BLaER1 treated with 17β-estradiol and CSF1 and Interleukin-3, amounts not matched to agents 10 nM and 100 nM (cell line): ENCODE measurements at regions not wholly inside any gene's neighbourhood (a gene's known extent, or its start where the extent isn't known, plus 50 kb on each side); places are given as distances from the start of the nearest gene placed in this dataset.
A peak's percentile ranks its signal among the peaks of the same experiment; 100 is the strongest.

ENCODE experiments used
- H3K27ac ChIP-seq, 11 experiments: shearing (Covaris generic); formaldehyde crosslinking; 2 replicates each; pipeline ENCODE4 v1.8.1; 2022
- H3K27me3 ChIP-seq, 11 experiments: shearing (Covaris generic); formaldehyde crosslinking; 2 replicates each; pipeline ENCODE4 v1.8.1; 2022
- H3K36me3 ChIP-seq, 11 experiments: shearing (Covaris generic); formaldehyde crosslinking; 2 replicates each; pipeline ENCODE4 v1.8.1; 2022
- H3K4me1 ChIP-seq, 10 experiments: shearing (Covaris generic); formaldehyde crosslinking; 2 replicates each; pipeline ENCODE4 v1.8.1; 2022
- H3K4me2 ChIP-seq, 11 experiments: shearing (Covaris generic); formaldehyde crosslinking; 2 replicates each; pipeline ENCODE4 v1.8.1; 2022
- H3K4me3 ChIP-seq, 10 experiments: shearing (Covaris generic); formaldehyde crosslinking; 2 replicates each; pipeline ENCODE4 v1.8.1; 2022
- H3K9ac ChIP-seq, 11 experiments: shearing (Covaris generic); formaldehyde crosslinking; 2 replicates each; pipeline ENCODE4 v1.8.1; 2022
- H3K9me3 ChIP-seq, 11 experiments: shearing (Covaris generic); formaldehyde crosslinking; replicated peaks in 1 of 11; 2 replicates each; pipeline ENCODE4 v1.8.1; 2022
- H4K20me1 ChIP-seq, 11 experiments: shearing (Covaris generic); formaldehyde crosslinking; 2 replicates each; pipeline ENCODE4 v1.8.1; 2022
- Cebpa-rat ChIP-seq, 11 experiments: shearing (Covaris generic); IDR thresholded peaks; 2 replicates each; pipeline ENCODE4 v1.8.1; 2022

DNA sequence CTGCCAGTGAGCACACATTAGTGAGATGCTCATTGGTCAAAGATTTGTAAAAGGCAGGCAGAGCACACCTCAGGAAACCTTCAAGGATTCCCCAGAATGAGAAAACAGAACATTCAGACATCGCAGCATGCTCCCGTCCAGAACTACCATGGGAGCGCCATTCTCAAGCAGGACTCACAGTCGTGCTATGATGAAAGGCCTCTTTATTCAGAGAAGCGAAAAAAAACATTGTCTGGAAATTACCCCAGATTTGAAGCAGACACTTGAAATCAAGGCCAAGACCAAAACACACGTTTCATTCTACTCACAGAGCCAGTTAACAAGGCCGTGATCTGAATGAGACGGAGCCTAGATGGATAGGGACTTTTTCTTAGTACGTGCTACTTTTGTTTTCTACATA, 961.8 kb upstream of the TENM3 start:
- H3K4me1 ChIP-seq, result no peaks in the 10 kb centered on the region
- H3K27me3 ChIP-seq, result no peaks in the 10 kb centered on the region
- H3K4me2 ChIP-seq, result no peak overlapping the region
- no peaks in the 10 kb centered on the region for H3K36me3 ChIP-seq
- no peak overlapping the region for H3K27ac ChIP-seq
- TF ChIP-seq Cebpa-rat (IDR thresholded peaks at IDR 0.05), result no peak
- H3K9me3 ChIP-seq, result peaks cover 0 to 2% (median 0%) of the 10 kb centered on the region in 11 experiments; a peak in 2 of 22 replicates
- no peak overlapping the region for H3K4me3 ChIP-seq
- H4K20me1 ChIP-seq, result no peaks in the 10 kb centered on the region
- no peak overlapping the region for H3K9ac ChIP-seq

DNA sequence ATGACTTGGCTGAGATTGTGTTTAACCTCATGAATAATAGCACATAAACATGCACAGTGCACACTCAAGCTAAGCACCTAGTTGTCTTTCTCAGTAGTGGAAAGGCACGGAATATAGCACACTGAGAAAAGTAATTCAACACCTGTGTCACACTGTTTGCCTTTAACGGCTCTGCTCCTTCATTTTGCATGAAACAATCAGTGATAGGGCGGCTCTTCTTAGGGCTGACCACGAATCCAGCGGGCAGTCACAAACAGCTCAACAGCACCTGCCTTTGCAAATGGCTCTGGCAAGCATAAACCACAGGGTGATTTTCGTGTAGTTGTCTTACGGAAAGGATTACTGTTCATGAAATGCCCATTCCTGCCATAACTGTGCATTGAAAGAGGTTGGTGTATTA, 954.0 kb upstream of the TENM3 start:
- H3K36me3 ChIP-seq, result no peaks in the 10 kb centered on the region
- no peaks in the 10 kb centered on the region for H3K27me3 ChIP-seq
- H3K9me3 ChIP-seq, result no peaks in the 10 kb centered on the region
- no peaks in the 10 kb centered on the region for H4K20me1 ChIP-seq
- no peak overlapping the region for H3K4me3 ChIP-seq
- no peak overlapping the region for H3K4me2 ChIP-seq
- TF ChIP-seq Cebpa-rat (IDR thresholded peaks at IDR 0.05), result no peak
- peaks cover 0 to 9% (median 5%) of the 10 kb centered on the region in 10 experiments; a peak in 7 of 20 replicates for H3K4me1 ChIP-seq
- no peak overlapping the region for H3K9ac ChIP-seq
- H3K27ac ChIP-seq, result no peak overlapping the region

DNA sequence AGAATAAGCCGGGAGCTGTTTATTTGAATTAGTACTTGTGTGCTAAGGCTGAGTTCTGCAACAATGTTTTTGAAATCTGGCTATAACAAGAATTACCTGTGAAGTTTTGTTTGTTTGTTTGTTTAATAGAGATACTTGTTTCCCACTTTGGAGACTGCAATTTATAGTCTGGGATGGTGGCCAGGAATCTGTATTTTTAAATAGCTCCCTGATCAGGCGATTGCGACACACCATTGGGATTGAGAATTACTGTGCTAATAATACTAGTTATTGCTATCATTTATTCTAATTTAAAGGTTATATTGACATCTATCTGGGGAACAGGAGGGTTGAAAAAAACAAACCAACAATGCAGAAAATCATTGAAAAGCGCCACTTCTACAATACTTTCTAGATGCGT, 951.6 kb upstream of the TENM3 start:
- Histone ChIP-seq H3K4me3 (no peak overlapping the region), H3K9me3 (no peaks in the 10 kb centered on the region), H3K27ac (no peak overlapping the region), H3K4me1 (peaks cover 0 to 9% (median 5%) of the 10 kb centered on the region in 10 experiments; a peak in 7 of 20 replicates), H3K27me3 (no peaks in the 10 kb centered on the region), H4K20me1 (no peaks in the 10 kb centered on the region), H3K4me2 (no peak overlapping the region), H3K9ac (no peak overlapping the region), H3K36me3 (no peaks in the 10 kb centered on the region)
- TF ChIP-seq Cebpa-rat (IDR thresholded peaks at IDR 0.05), result peak in 2 of 11 experiments; percentile 20 to 25; a peak in 1 of 22 replicates

DNA sequence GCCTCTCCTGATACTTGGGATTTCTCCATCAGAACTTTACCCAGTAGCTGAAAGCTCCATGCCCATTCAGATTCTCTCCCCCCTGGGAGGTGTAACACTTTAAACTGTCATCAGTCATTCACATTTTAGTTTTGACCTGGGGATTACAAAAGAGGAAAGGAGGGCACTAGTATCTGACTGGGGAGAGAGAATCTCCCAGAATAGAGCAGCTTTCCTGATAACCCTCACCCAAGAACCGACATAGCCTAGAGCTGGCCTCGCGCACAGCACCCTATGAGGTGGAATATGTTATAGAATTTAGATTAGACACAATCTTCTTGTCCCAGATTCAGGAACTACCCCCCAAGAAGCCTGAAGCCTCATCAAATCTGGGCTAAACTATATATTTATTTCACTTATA, 950.2 kb upstream of the TENM3 start:
- H3K27me3 ChIP-seq, result no peaks in the 10 kb centered on the region
- H4K20me1 ChIP-seq, result no peaks in the 10 kb centered on the region
- no peak overlapping the region for H3K4me2 ChIP-seq
- H3K27ac ChIP-seq, result no peak overlapping the region
- H3K4me3 ChIP-seq, result no peak overlapping the region
- peaks cover 0 to 2% (median 0%) of the 10 kb centered on the region in 10 experiments; a peak in 3 of 20 replicates for H3K4me1 ChIP-seq
- TF ChIP-seq Cebpa-rat (IDR thresholded peaks at IDR 0.05), result no peak
- no peak overlapping the region for H3K9ac ChIP-seq
- no peaks in the 10 kb centered on the region for H3K9me3 ChIP-seq
- H3K36me3 ChIP-seq, result no peaks in the 10 kb centered on the region

DNA sequence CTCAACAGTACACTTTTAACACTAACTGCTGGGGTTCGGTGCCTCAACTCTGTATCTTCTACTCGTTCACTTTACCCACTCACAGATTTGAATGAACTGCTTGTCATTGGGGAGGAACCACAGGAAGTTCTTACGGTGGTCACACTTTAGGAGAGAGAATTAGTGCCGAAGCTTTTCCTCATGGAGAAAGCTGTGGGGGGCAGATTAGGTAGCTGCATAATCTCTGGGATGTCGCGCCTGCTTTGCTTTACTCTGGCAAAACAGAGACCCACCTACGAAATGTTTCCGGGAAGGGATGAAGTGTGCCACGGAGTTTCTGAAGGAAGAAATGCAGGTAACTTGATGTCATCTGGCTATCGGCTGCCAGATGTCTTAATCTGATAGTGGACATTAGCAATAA, 949.7 kb upstream of the TENM3 start:
- H3K4me1 ChIP-seq, result no peaks in the 10 kb centered on the region
- H3K27me3 ChIP-seq, result no peaks in the 10 kb centered on the region
- H3K27ac ChIP-seq, result no peak overlapping the region
- H3K4me3 ChIP-seq, result no peak overlapping the region
- H3K4me2 ChIP-seq, result no peak overlapping the region
- no peaks in the 10 kb centered on the region for H3K36me3 ChIP-seq
- H3K9ac ChIP-seq, result no peak overlapping the region
- no peaks in the 10 kb centered on the region for H3K9me3 ChIP-seq
- H4K20me1 ChIP-seq, result no peaks in the 10 kb centered on the region
- TF ChIP-seq Cebpa-rat (IDR thresholded peaks at IDR 0.05), result no peak

DNA sequence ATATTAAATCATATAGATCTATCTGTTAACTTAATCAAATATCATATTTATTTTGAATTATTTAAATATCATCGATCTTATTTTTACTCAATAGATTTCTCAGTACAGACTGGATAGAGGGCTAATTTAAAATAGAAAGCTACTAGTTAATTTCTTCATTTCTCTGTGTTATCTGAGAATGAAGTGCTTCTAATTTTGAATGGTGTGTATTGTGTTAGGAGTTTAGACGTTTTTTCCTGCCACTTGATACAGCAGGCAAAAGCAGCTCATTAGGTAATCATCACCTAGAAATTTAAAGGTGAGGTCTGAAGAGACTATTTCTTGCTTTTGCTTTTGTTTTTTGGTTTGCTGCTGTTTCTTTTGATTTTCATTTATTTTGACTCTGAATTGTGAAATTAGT, 948.8 kb upstream of the TENM3 start:
- TF ChIP-seq Cebpa-rat (IDR thresholded peaks at IDR 0.05), result no peak
- no peak overlapping the region for H3K4me3 ChIP-seq
- no peaks in the 10 kb centered on the region for H3K9me3 ChIP-seq
- H3K36me3 ChIP-seq, result no peaks in the 10 kb centered on the region
- H3K27me3 ChIP-seq, result no peaks in the 10 kb centered on the region
- no peaks in the 10 kb centered on the region for H3K4me1 ChIP-seq
- H3K9ac ChIP-seq, result no peak overlapping the region
- H3K27ac ChIP-seq, result no peak overlapping the region
- H3K4me2 ChIP-seq, result no peak overlapping the region
- no peaks in the 10 kb centered on the region for H4K20me1 ChIP-seq

DNA sequence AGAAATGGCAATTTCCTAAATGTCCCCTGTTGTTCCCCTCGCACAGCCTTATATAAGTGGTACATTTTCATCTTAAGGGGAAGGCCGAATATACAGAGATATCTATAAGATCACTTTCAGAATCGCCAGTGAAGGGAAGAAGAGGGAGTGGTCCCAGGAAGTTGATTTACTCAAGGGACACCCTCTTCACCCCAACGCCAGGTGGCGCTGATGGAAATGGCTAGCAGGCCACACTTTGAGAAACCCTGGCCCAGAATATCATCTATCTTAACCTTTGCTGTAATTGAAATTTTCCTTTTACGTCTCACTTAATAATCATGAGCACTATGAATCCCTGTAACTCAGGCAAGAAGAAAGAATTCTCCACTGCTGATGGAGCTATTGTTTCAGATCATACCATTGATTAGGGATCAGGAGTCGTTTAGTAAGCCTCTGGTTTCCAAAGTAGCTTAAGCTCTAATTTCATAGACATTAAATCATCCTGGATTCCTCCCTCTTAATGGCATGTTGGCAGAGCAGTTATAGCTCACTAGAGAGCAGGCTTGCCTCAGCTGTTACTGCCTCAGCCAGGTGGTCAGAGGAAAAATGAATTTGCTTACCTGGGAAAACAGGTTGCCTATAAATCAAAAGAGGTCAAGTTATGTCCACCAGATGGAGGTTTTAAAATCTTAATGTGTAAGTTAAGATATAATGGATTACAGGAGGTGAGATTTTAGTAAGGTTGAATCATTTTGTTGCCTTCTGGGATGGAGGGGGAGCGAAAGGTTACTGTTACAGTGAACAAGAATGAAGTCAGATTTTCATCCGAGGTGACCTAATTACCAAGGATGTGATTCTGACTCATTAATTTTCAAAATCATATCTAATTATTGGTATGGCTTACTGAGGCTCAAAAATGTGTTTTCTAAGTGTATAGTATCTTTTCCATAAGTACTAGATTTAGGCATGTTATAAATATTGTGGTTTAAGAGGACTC, 941.2 kb upstream of the TENM3 start:
- TF ChIP-seq Cebpa-rat (IDR thresholded peaks at IDR 0.05), result no peak
- no peaks in the 10 kb centered on the region for H3K27me3 ChIP-seq
- H3K27ac ChIP-seq, result no peak overlapping the region
- no peak overlapping the region for H3K4me2 ChIP-seq
- no peak overlapping the region for H3K9ac ChIP-seq
- no peaks in the 10 kb centered on the region for H3K36me3 ChIP-seq
- no peaks in the 10 kb centered on the region for H3K4me1 ChIP-seq
- H3K4me3 ChIP-seq, result no peak overlapping the region
- no peaks in the 10 kb centered on the region for H3K9me3 ChIP-seq
- H4K20me1 ChIP-seq, result no peaks in the 10 kb centered on the region

DNA sequence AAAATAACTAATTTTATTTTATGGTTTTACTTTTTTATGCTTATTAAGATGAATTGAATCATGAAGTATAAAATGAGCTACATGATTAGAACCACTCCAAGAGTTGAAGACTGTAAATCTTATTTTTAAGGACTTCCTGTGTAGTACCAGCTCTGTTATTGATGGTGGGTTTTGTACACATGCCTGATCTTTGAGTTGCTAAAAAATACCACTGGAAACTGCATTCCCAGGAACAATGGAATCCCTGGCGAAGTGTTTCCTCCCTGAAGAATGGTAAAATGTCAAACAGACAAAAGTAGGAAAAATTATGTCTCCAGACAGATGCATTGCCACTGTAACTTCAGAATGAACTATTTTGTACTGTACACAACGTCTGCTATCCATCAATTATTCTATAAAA, 935.4 kb upstream of the TENM3 start:
- H3K27ac ChIP-seq, result no peak overlapping the region
- no peaks in the 10 kb centered on the region for H3K36me3 ChIP-seq
- H3K9ac ChIP-seq, result no peak overlapping the region
- H4K20me1 ChIP-seq, result no peaks in the 10 kb centered on the region
- no peaks in the 10 kb centered on the region for H3K4me1 ChIP-seq
- H3K4me2 ChIP-seq, result no peak overlapping the region
- H3K9me3 ChIP-seq, result no peaks in the 10 kb centered on the region
- TF ChIP-seq Cebpa-rat (IDR thresholded peaks at IDR 0.05), result no peak
- H3K27me3 ChIP-seq, result no peaks in the 10 kb centered on the region
- no peak overlapping the region for H3K4me3 ChIP-seq

DNA sequence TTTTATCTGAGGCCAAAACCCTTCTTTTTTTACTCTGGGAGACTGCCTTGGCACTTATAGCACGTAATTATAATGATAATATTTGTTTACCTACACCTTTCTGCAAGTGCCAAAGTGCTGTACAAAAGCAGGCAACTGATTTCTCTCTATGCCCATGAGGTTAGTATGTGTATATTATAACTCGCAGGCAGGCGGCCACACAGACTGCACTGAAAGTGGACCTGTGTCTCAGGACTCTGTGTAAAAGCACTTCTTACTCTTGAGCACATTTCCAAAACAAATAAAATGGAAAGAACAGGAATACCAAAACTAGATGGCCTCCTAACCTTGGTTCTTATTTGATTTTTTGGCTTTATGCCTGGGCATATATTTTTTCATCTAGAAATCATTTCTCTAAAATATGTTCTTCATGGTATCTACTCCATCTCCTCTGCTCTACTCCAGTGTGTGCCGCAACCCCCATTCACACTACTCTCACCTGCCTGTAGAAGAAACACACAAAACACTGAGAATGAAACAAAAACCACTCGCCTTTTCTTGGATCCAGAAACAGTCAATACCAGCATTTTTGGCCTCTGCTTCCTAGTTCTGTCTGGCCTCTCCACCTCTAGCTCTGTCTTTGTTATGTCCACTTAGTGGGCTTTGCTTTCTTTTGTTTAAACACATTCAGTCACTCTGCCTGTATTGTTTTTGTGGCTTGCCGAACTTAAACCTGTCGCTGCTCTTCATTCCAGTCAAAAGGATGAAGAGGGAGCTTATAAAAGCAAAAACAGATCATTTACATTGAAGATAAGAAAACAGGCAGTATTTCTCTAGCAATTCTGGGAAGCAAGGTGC, 934.5 kb upstream of the TENM3 start:
- no peak overlapping the region for H3K4me2 ChIP-seq

More for the DNA sequence above, 934.5 kb upstream of the TENM3 start:
- Histone ChIP-seq H3K9ac (no peak overlapping the region), H3K36me3 (no peaks in the 10 kb centered on the region), H3K4me3 (no peak overlapping the region), H3K27ac (no peak overlapping the region), H3K9me3 (no peaks in the 10 kb centered on the region), H4K20me1 (no peaks in the 10 kb centered on the region), H3K4me1 (no peaks in the 10 kb centered on the region), H3K27me3 (no peaks in the 10 kb centered on the region)
- no peak for TF ChIP-seq Cebpa-rat (IDR thresholded peaks at IDR 0.05)
